Endothelial cell of umbilical vein (primary cell): ENCODE measurements at regions not wholly inside any gene's neighbourhood (a gene's known extent, or its start where the extent isn't known, plus 50 kb on each side); places are given as distances from the start of the nearest gene placed in this dataset.

Experiments used
- BruUV-seq: library from RNA; stranded (reverse); fragments of 400-500 nt; replicated peaks from 2 replicates; lab custom pipeline; 2021; lab: Mats Ljungman, UMichigan
- CTCF ChIA-PET: fragments of 300-600, 350-600 bp; sonication (Branson Sonifier 250); formaldehyde crosslinking; loops from one replicate; lab custom pipeline; 2021; ENCODE audit warnings: antibody characterized with exemption, inconsistent platforms; lab: Charles Lee
- POLR2A ChIA-PET: fragments of 300-600, 350-600 bp; sonication (Branson Sonifier 250); formaldehyde crosslinking; loops from one replicate; lab custom pipeline; 2021; ENCODE audit warnings: antibody characterized with exemption, inconsistent platforms; lab: Charles Lee
- DNase-seq: peaks from one replicate; pipeline ENCODE4 v3.0.0-alpha.2; 2011; ENCODE audit warnings: low read depth, low spot score
- FAIRE-seq: peaks from 2 replicates; lab custom pipeline; 2011; peaks lifted over from hg19 to GRCh38; lab: Jason Lieb, UNC
- H2AFZ ChIP-seq: 2 replicates; pipeline ENCODE4 v1.6.0; 2012; ENCODE audit warnings: low read depth, low read length, control low read depth, inconsistent platforms
- H3K27ac ChIP-seq: 2 replicates; pipeline ENCODE4 v1.5.1; 2011; ENCODE audit warnings: low read depth, mild to moderate bottlenecking, control low read depth, low read length, moderate library complexity; ENCODE audit not compliant: insufficient read depth
- H3K27me3 ChIP-seq, 2 experiments: 2 replicates each; pipeline versions ENCODE4 v1.6.0 to v1.6.1; 2011; ENCODE audit warnings: low read length in 2 of 2, mixed read lengths in 1 of 2; ENCODE audit not compliant: control insufficient read depth in 2 of 2, insufficient read depth in 2 of 2
- H3K36me3 ChIP-seq, 2 experiments: 2 replicates in 1 of 2; 3 replicates in 1 of 2; pipeline ENCODE4 v1.5.1; 2011; ENCODE audit warnings: low read length in 2 of 2, mild to moderate bottlenecking in 1 of 2, moderate library complexity in 1 of 2; ENCODE audit not compliant: control insufficient read depth in 2 of 2, insufficient read depth in 2 of 2; ENCODE audit errors: extremely low read depth in 1 of 2
- H3K4me1 ChIP-seq: 3 replicates; pipeline ENCODE4 v1.5.1; 2011; ENCODE audit warnings: mild to moderate bottlenecking, low read length; ENCODE audit not compliant: control insufficient read depth, insufficient read depth; ENCODE audit errors: extremely low read depth
- H3K4me2 ChIP-seq: 2 replicates; pipeline ENCODE4 v1.6.1; 2011; ENCODE audit warnings: low read length, control low read depth, mixed read lengths; ENCODE audit not compliant: insufficient read depth
- H3K4me3 ChIP-seq, 3 experiments: fragments of 200-600 bp in 1 of 3; sonication (generic), shearing (Covaris generic) in 1 of 3; replicated peaks in 1 of 3; 2 replicates each; pipeline ENCODE4 v1.5.1; 2011 to 2016; ENCODE audit warnings: control low read depth in 3 of 3, low read length in 3 of 3, mild to moderate bottlenecking in 2 of 3, inconsistent platforms in 1 of 3, low read depth in 1 of 3, moderate library complexity in 1 of 3; ENCODE audit not compliant: insufficient read depth in 1 of 3
- H3K79me2 ChIP-seq: 2 replicates; pipeline ENCODE4 v1.6.0; 2012; ENCODE audit warnings: low read length, inconsistent platforms; ENCODE audit not compliant: control insufficient read depth, insufficient read depth
- H3K9ac ChIP-seq: replicated peaks from 2 replicates; pipeline ENCODE3; 2011; ENCODE audit warnings: low read length, control low read depth; ENCODE audit not compliant: insufficient read depth; ENCODE audit errors: extremely low read depth
- H3K9me1 ChIP-seq: replicated peaks from 3 replicates; pipeline ENCODE4 v1.6.0; 2011; ENCODE audit warnings: mild to moderate bottlenecking, low read length; ENCODE audit not compliant: control insufficient read depth, insufficient read depth; ENCODE audit errors: extremely low read depth
- H3K9me3 ChIP-seq: replicated peaks from 2 replicates; pipeline ENCODE4 v1.5.1; 2012; ENCODE audit warnings: low read length, inconsistent platforms; ENCODE audit not compliant: control insufficient read depth, insufficient read depth
- H4K20me1 ChIP-seq: replicated peaks from 2 replicates; pipeline ENCODE3; 2011; ENCODE audit warnings: mild to moderate bottlenecking, low read length; ENCODE audit not compliant: control insufficient read depth, insufficient read depth; ENCODE audit errors: extremely low read depth
- CTCF ChIP-seq, 2 donors: IDR thresholded peaks; 1 replicate in 1 of 2; 2 replicates in 1 of 2; pipeline ENCODE4 v1.5.1; 2011; ENCODE audit warnings: low read length in 2 of 2, mild to moderate bottlenecking in 2 of 2, moderate library complexity in 2 of 2, control low read depth in 1 of 2, inconsistent platforms in 1 of 2, low read depth in 1 of 2; ENCODE audit not compliant: insufficient read depth in 1 of 2; ENCODE audit errors: extremely low read depth in 1 of 2
- EZH2 ChIP-seq: IDR thresholded peaks from 2 replicates; pipeline ENCODE4 v1.6.1; 2012; ENCODE audit warnings: borderline replicate concordance, low read depth, mild to moderate bottlenecking, moderate library complexity, low read length, inconsistent platforms; ENCODE audit not compliant: severe bottlenecking
- FOS ChIP-seq: IDR thresholded peaks from 2 replicates; pipeline ENCODE4 v1.6.1; 2011; ENCODE audit warnings: mild to moderate bottlenecking, low read length, moderate library complexity, borderline replicate concordance; ENCODE audit not compliant: insufficient read depth
- GATA2 ChIP-seq: IDR thresholded peaks from 2 replicates; pipeline ENCODE4 v1.7.0; 2011; ENCODE audit warnings: low read depth, mild to moderate bottlenecking, moderate library complexity, mixed read lengths, low read length; ENCODE audit not compliant: insufficient read length, insufficient read depth
- JUN ChIP-seq: IDR thresholded peaks from 2 replicates; pipeline ENCODE4 v1.6.1; 2011; ENCODE audit warnings: borderline replicate concordance, low read depth; ENCODE audit not compliant: insufficient read length, insufficient read depth
- MAX ChIP-seq: IDR thresholded peaks from 2 replicates; pipeline ENCODE4 v1.6.1; 2011; ENCODE audit not compliant: insufficient read depth, insufficient read length
- MYC ChIP-seq: IDR thresholded peaks from one replicate; pipeline ENCODE4 v1.6.1; 2011; ENCODE audit warnings: mild to moderate bottlenecking, low read depth, low read length
- POLR2A ChIP-seq: IDR thresholded peaks from 2 replicates; pipeline ENCODE4 v1.6.1; 2012; ENCODE audit warnings: low read depth, mild to moderate bottlenecking, control low read depth, low read length
- POLR2AphosphoS5 ChIP-seq: IDR thresholded peaks from 2 replicates; pipeline ENCODE4 v1.6.1; 2012; ENCODE audit warnings: low read depth, mild to moderate bottlenecking, control low read depth, low read length, moderate library complexity; ENCODE audit not compliant: insufficient read depth
- dilution Hi-C: fragments of 300-500 bp; cut with MboI; formaldehyde crosslinking; loops from one replicate; pipeline ENCODE4 v1.15.0; 2019; ENCODE audit warnings: low sequenced_read_pairs; ENCODE audit not compliant: extremely low pct_ligation_motif_present
- intact Hi-C: fragments of 100-400 bp; cut with micrococcal nuclease; formaldehyde crosslinking; loops from one replicate; pipeline ENCODE4 v1.10.0; 2022

GRCh38 chr4:183384516-183384915 lies 59.9 kb upstream of the CDKN2AIP start:
- intact Hi-C loops (no loop called here), dilution Hi-C loops (no loop called here)
- Histone ChIP-seq H3K4me2 (no peak overlapping the region), H3K79me2 (no peaks in the 10 kb centered on the region), H3K36me3 (no peaks in the 10 kb centered on the region), H3K4me1 (no peaks in the 10 kb centered on the region), H4K20me1 (no peaks in the 10 kb centered on the region), H3K9me1 (no peaks in the 10 kb centered on the region), H2AFZ (no peak overlapping the region), H3K4me3 (no peak overlapping the region), H3K9ac (no peak overlapping the region), H3K9me3 (no peaks in the 10 kb centered on the region), H3K27me3 (peaks cover 4 to 8% of the 10 kb centered on the region in 2 experiments), H3K27ac (no peak overlapping the region)
- CTCF ChIA-PET = interaction anchor here (1.1 kb wide), 1 partner anchor 128 kb away, joined by 3 read pairs; no protein-coding TSS in a partner anchor
- BruUV-seq = no TSS peak
- TF ChIP-seq CTCF (IDR thresholded peaks at IDR 0.05; ENCODE audit: extremely low read depth in 1 of 2, insufficient read depth in 1 of 2, low read depth in 1 of 2, low read length in 2 of 2) (no peak), POLR2AphosphoS5 (no peak)
- FAIRE-seq (no peak), DNase-seq (no peak)
- POLR2A ChIA-PET = no interaction called here

- TF ChIP-seq JUN = no peak
- TF ChIP-seq GATA2 = no peak
- no peak for TF ChIP-seq POLR2A
- no peak for TF ChIP-seq MAX
- TF ChIP-seq CTCF (IDR thresholded peaks at IDR 0.05; ENCODE audit: extremely low read depth in 1 of 2, insufficient read depth in 1 of 2, low read depth in 1 of 2, low read length in 2 of 2) = no peak
- no peak for TF ChIP-seq MYC
- no peak for TF ChIP-seq POLR2AphosphoS5
- TF ChIP-seq EZH2 = no peak
- no peak for TF ChIP-seq FOS
- Histone ChIP-seq H4K20me1 (no peaks in the 10 kb centered on the region), H2AFZ (no peak overlapping the region), H3K4me2 (no peak overlapping the region), H3K36me3 (no peaks in the 10 kb centered on the region), H3K27me3 (peaks cover 5 to 8% of the 10 kb centered on the region in 2 experiments), H3K27ac (no peak overlapping the region), H3K4me3 (no peak overlapping the region), H3K9me3 (no peaks in the 10 kb centered on the region), H3K4me1 (no peaks in the 10 kb centered on the region), H3K9ac (no peak overlapping the region), H3K9me1 (no peaks in the 10 kb centered on the region), H3K79me2 (no peaks in the 10 kb centered on the region)
- POLR2A ChIA-PET = no interaction called here
- BruUV-seq = no TSS peak
- intact Hi-C loops = no loop called here
- DNase-seq (no peak), FAIRE-seq (no peak)
- CTCF ChIA-PET = no interaction called here
- dilution Hi-C loops = no loop called here
Measured at GRCh38 chr4:183384983-183385382, 59.5 kb upstream of the CDKN2AIP start.
